OCI-LY7 (cell line): ENCODE measurements at regions not wholly inside any gene's neighbourhood (a gene's known extent, or its start where the extent isn't known, plus 50 kb on each side); places are given as distances from the start of the nearest gene placed in this dataset.

Experiments
- BruUV-seq: library from RNA; stranded (reverse); fragments of 400-500 nt; replicated peaks from 2 replicates; lab custom pipeline; 2021; lab: Mats Ljungman, UMichigan
- CTCF ChIA-PET: fragments of 300-600 bp; sonication (Branson Sonifier 250); formaldehyde crosslinking; loops from one replicate; lab custom pipeline; 2022; ENCODE audit warnings: antibody characterized with exemption; ENCODE audit not compliant: unreplicated experiment; lab: Charles Lee
- POLR2A ChIA-PET: fragments of 300-600 bp; sonication (Branson Sonifier 250); formaldehyde crosslinking; loops from one replicate; lab custom pipeline; 2022; ENCODE audit warnings: antibody characterized with exemption; lab: Charles Lee
- DNase-seq: peaks from one replicate; pipeline ENCODE4 v3.0.0-alpha.2; 2015; ENCODE audit warnings: low spot score
- H2AFZ ChIP-seq: fragments of 200-600 bp; sonication (generic), shearing (Covaris generic); 2 replicates; pipeline ENCODE4 v1.6.1; 2014; ENCODE audit warnings: mild to moderate bottlenecking, antibody characterized with exemption, low read length, moderate library complexity
- H3K27ac ChIP-seq: fragments of 200-600 bp; sonication (generic); 2 replicates; pipeline ENCODE4 v1.5.1; 2014; ENCODE audit warnings: mixed run types, low read depth, mild to moderate bottlenecking, moderate library complexity, low read length, inconsistent platforms; ENCODE audit not compliant: poor library complexity, severe bottlenecking
- H3K36me3 ChIP-seq: fragments of 200-600 bp; sonication (generic); 2 replicates; pipeline ENCODE4 v1.6.1; 2014; ENCODE audit warnings: mild to moderate bottlenecking, antibody characterized with exemption, low read length, moderate library complexity, mixed read lengths; ENCODE audit not compliant: insufficient read depth
- H3K4me1 ChIP-seq: fragments of 200-600 bp; sonication (generic); 2 replicates; pipeline ENCODE4 v1.5.1; 2014; ENCODE audit warnings: mild to moderate bottlenecking, low read length; ENCODE audit not compliant: insufficient read depth, poor library complexity, severe bottlenecking
- H3K4me2 ChIP-seq: fragments of 200-600 bp; sonication (generic); 2 replicates; pipeline ENCODE4 v1.6.1; 2014; ENCODE audit warnings: mild to moderate bottlenecking, low read length
- H3K4me3 ChIP-seq: fragments of 200-600 bp; sonication (generic); 2 replicates; pipeline ENCODE4 v1.5.1; 2014; ENCODE audit warnings: mild to moderate bottlenecking, low read depth, low read length; ENCODE audit not compliant: poor library complexity, severe bottlenecking
- H3K79me2 ChIP-seq: fragments of 200-600 bp; sonication (generic); 2 replicates; pipeline ENCODE4 v1.6.1; 2016; ENCODE audit warnings: low read depth, mild to moderate bottlenecking, low read length, moderate library complexity, mixed read lengths; ENCODE audit not compliant: insufficient read depth
- H3K9me2 ChIP-seq: fragments of 200-600 bp; sonication (generic); 2 replicates; pipeline ENCODE4 v1.6.1; 2016; ENCODE audit warnings: mild to moderate bottlenecking, low read length, mixed read lengths; ENCODE audit not compliant: insufficient read depth
- H3K9me3 ChIP-seq: fragments of 200-600 bp; sonication (generic); 2 replicates; pipeline ENCODE4 v1.6.1; 2014; ENCODE audit warnings: mild to moderate bottlenecking, mixed run types, low read length, mixed read lengths
- H4K20me1 ChIP-seq: fragments of 200-600 bp; sonication (generic); 2 replicates; pipeline ENCODE4 v1.6.1; 2014; ENCODE audit warnings: mild to moderate bottlenecking, antibody characterized with exemption, low read length, moderate library complexity, mixed read lengths; ENCODE audit not compliant: insufficient read depth
- EZH2phosphoT487 ChIP-seq: fragments of 200-600 bp; sonication (generic); IDR thresholded peaks from 2 replicates; pipeline ENCODE4 v1.6.1; 2018; ENCODE audit warnings: low read depth, borderline replicate concordance, mild to moderate bottlenecking, mixed run types, antibody characterized with exemption, low read length, moderate library complexity, mixed read lengths
- intact Hi-C: fragments of 100-400 bp; cut with micrococcal nuclease; formaldehyde crosslinking; loops from one replicate; pipeline ENCODE4 v1.10.0; 2022; ENCODE audit not compliant: unreplicated experiment
- TF ChIP-seq, protein P1 (sequence below): fragments of 200-600 bp; sonication (generic); conservative IDR thresholded peaks from 2 replicates; pipeline ENCODE4 v1.5.1; 2014; ENCODE audit warnings: mild to moderate bottlenecking, antibody characterized with exemption, low read length, moderate library complexity, mixed read lengths

DNA sequence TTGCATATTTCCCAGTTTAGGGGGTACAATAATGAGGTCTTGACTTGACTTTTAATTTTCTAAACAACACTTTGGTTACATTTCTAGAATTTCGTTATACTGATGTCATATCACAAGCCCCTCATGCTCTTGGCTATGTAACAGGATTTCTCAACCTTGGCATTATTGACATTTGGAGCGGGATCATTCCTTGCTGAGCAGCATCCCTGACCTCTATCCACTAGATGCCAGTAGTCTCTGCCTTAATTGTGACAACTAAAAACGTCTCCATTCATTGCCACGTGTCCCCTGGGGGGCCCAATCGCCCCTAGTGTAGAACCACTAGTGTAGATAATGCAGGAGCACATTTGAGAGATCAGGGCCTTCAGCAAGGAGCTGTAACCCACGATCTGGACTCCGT lies 234.2 kb upstream of the MID1 start:
- H3K36me3 ChIP-seq: no peaks in the 10 kb centered on the region
- H3K9me2 ChIP-seq: no peaks in the 10 kb centered on the region
- no peaks in the 10 kb centered on the region for H4K20me1 ChIP-seq
- H3K4me1 ChIP-seq: no peaks in the 10 kb centered on the region
- no peak overlapping the region for H2AFZ ChIP-seq
- ChIA-PET CTCF (no interaction called here), POLR2A (no interaction called here)
- no peak overlapping the region for H3K4me2 ChIP-seq
- BruUV-seq: no TSS peak
- no peak overlapping the region for H3K4me3 ChIP-seq
- TF ChIP-seq, protein P1, sequence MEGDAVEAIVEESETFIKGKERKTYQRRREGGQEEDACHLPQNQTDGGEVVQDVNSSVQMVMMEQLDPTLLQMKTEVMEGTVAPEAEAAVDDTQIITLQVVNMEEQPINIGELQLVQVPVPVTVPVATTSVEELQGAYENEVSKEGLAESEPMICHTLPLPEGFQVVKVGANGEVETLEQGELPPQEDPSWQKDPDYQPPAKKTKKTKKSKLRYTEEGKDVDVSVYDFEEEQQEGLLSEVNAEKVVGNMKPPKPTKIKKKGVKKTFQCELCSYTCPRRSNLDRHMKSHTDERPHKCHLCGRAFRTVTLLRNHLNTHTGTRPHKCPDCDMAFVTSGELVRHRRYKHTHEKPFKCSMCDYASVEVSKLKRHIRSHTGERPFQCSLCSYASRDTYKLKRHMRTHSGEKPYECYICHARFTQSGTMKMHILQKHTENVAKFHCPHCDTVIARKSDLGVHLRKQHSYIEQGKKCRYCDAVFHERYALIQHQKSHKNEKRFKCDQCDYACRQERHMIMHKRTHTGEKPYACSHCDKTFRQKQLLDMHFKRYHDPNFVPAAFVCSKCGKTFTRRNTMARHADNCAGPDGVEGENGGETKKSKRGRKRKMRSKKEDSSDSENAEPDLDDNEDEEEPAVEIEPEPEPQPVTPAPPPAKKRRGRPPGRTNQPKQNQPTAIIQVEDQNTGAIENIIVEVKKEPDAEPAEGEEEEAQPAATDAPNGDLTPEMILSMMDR: no peak
- TF ChIP-seq EZH2phosphoT487: no peak
- intact Hi-C loops: no loop called here
- no peaks in the 10 kb centered on the region for H3K9me3 ChIP-seq
- H3K79me2 ChIP-seq: no peaks in the 10 kb centered on the region
- DNase-seq: no peak
- H3K27ac ChIP-seq: no peak overlapping the region

DNA sequence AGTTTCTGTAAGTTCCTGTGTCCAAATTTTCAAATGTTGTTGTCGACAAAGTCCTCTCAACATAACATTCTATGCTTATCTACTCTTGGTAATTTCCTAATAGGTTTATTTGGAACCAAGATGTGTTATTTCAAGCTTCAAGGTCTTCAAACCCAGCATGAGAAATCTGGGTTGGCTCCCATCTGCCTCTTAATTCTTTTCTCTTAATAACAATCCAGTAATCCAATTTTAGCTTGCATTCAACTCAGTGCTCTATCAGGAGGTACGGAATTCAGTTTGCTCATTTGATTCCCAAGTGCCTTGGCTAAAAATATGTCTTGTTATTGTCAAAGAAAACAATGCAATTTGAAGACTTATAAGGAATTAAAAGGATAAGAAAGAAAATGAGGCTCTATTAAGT lies 235.5 kb upstream of the MID1 start:
- intact Hi-C loops: no loop called here
- Histone ChIP-seq H3K27ac (no peak overlapping the region), H3K9me2 (no peaks in the 10 kb centered on the region), H2AFZ (no peak overlapping the region), H3K4me3 (no peak overlapping the region), H3K9me3 (no peaks in the 10 kb centered on the region), H3K36me3 (no peaks in the 10 kb centered on the region), H3K4me1 (no peaks in the 10 kb centered on the region), H4K20me1 (no peaks in the 10 kb centered on the region), H3K4me2 (no peak overlapping the region), H3K79me2 (no peaks in the 10 kb centered on the region)
- POLR2A ChIA-PET: no interaction called here
- CTCF ChIA-PET: no interaction called here
- BruUV-seq: no TSS peak
- TF ChIP-seq EZH2phosphoT487: no peak
- TF ChIP-seq, protein P1: no peak
- DNase-seq: no peak

DNA sequence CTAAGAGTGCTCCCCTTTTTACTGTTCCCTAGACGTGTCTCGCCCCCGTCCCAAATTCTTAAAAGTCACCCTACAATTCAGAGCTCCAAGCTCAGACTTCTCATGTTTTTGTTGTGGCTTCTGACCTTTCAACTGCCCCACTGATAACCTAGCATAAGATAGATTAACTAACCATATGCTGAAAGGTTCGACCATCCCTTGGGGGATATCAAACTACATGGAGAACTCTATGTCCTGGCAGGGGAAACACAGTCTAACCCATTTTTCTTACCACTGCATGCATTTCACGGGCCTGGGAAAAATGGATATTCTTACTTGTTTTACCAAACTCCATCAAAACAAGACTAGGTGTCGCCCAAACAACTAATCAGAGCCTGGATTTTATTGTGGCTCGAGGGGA lies 236.4 kb upstream of the MID1 start:
- no TSS peak for BruUV-seq
- Histone ChIP-seq H4K20me1 (no peaks in the 10 kb centered on the region), H3K4me3 (no peak overlapping the region), H3K9me2 (no peaks in the 10 kb centered on the region), H2AFZ (no peak overlapping the region), H3K4me2 (no peak overlapping the region), H3K79me2 (no peaks in the 10 kb centered on the region), H3K27ac (no peak overlapping the region), H3K4me1 (no peaks in the 10 kb centered on the region), H3K9me3 (no peaks in the 10 kb centered on the region), H3K36me3 (no peaks in the 10 kb centered on the region)
- no peak for TF ChIP-seq EZH2phosphoT487
- TF ChIP-seq, protein P1: no peak
- CTCF ChIA-PET: no interaction called here
- POLR2A ChIA-PET: no interaction called here
- intact Hi-C loops: no loop called here
- no peak for DNase-seq
